Fibroblast of skin of right biceps (primary cell): ENCODE measurements at regions not wholly inside any gene's neighbourhood (a gene's known extent, or its start where the extent isn't known, plus 50 kb on each side); places are given as distances from the start of the nearest gene placed in this dataset.

Source experiments
- DNase-seq: peaks from one replicate; pipeline ENCODE4 v3.0.0-alpha.2; 2013

GRCh38 chr18:51654488-51655326 lies 457.2 kb upstream of the MEX3C start:
- no peak for DNase-seq

GRCh38 chr18:51655327-51655698 lies 457.8 kb upstream of the MEX3C start:
- no peak for DNase-seq

DNA sequence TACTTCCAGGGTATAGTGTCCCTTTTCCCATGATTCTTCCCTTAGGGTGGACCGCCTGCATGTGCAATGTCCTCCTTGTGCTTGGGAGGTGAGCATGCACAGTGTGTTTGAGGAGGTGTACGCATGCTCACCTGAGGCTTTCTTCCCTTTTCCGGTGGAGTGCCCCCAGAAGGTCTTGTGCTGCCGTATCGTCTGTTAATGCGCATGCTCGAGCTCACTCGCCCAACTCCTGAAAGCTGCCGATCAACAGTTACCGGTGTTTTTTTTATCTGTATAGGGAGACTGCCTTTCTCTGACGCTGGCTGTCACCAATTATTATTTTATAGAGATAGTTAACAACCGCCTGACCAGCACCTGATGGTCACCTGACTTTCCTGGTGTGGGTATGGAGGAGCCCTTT lies 458.8 kb upstream of the MEX3C start:
- DNase-seq, result no peak

- no peak for DNase-seq
Observed at GRCh38 chr18:51658436-51658835, 461.0 kb upstream of the MEX3C start.

- no peak for DNase-seq
Observed at GRCh38 chr18:51659781-51660180, 462.3 kb upstream of the MEX3C start.

DNA sequence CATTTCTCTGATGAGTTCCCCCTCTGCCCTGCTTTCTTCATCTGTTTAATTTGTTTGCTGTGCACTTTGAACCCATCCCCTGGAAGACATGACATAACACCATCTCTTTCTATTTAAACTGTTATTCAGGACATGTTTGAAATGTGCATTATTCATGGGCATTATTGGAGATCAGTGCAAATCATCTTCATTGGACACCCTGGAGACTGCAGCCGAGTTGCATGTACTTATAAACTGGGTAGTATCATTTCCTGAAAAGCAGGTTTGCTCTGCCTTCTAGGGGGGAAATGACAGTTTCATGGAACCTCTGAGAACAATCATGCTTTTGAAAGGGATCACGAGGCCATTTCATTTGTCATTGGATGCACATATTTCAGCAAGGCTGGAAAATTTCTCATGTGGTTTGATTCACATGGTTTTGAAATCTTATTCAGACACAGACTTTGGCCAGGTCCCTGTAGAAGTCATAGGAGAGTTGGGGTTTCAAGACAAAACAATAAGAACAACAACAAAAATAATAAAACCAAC lies 462.8 kb upstream of the MEX3C start:
- no peak for DNase-seq

DNA sequence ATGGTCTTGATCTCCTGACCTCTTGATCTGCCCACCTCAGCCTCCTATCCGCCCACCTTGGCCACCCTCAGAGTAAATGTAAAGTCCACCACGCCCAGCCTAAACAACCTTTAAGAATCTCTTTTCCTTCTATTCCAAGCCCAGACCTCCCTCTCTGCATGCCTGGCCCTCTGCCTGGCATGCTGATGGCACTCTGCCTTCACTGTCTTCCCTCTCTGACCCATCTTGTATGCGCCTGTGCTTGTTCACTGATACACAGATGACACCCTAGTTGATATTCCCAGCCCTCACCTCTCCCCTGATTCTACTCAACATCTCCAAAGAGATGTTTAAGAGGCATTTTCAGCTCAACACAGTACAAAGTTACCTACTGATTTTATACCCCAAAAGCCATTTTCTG lies 466.8 kb upstream of the MEX3C start:
- no peak for DNase-seq

- peak; percentile 52 for DNase-seq
Observed at GRCh38 chr18:51666763-51667191, 469.3 kb upstream of the MEX3C start.

DNA sequence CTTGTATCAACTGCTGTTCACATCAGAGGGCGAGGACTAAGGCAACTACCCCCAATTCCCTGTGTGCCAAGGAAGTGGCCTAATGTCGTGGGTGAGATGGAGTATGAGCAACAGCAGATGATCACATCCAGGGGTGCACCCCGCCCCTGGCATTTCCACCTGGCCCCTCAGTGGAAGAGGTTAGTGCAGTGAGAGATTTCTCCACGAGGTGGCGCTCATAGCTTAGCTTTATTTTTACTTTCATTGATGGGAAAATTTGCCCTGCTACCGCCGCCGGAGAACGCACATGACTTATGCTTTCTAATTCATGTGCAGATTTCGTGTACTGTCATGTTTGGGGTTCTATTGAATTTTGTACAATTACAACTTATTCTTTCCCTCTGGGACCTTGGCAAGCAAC lies 470.6 kb upstream of the MEX3C start:
- DNase-seq, result peak; percentile 49

DNA sequence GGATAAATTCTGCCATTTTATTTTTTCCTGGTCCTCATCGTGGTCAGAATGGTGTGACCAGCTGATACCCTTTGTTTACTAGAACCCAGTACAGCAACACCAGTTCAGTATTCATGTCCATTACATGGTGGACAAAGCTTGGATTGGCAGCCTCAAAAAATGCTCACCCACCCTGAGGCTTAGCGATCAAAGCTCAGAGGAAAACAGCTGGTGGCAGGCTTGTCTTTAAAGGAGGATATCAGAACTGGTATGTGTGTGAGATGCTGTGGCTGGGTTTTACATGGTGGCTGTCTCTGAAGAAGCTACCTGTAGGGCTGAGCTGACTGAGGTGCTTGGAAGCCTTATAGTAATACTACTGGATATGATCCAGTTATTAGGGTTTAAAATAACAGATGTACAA lies 471.1 kb upstream of the MEX3C start:
- DNase-seq, result no peak

GRCh38 chr18:51686590-51686989 lies 489.1 kb upstream of the MEX3C start:
- no peak for DNase-seq

- no peak for DNase-seq
Observed at GRCh38 chr18:51687845-51688585, 490.5 kb upstream of the MEX3C start.

- DNase-seq, result no peak
Observed at GRCh38 chr18:51692612-51693011, 495.1 kb upstream of the MEX3C start.

GRCh38 chr18:51711298-51711889 lies 513.9 kb upstream of the MEX3C start:
- no peak for DNase-seq

DNA sequence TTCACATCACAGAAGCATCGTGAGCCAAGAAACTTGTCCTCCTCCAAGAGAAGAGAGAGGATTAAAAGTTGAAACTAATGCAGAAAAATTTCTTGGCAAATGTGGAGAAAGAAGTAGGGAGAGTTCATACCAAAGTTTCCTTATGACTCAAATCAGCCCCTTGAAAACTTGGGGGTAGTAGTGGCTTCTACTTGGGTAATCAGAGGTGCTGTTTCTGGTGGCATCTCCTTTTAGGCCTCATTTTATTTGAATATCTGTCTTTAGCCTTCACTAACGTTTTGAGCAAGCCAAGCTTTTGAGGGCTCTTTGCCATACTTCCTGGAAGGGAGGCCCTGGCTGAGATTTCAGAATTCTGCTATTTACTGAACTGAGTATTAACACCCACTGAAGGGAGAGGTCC lies 515.3 kb upstream of the MEX3C start:
- no peak for DNase-seq

DNA sequence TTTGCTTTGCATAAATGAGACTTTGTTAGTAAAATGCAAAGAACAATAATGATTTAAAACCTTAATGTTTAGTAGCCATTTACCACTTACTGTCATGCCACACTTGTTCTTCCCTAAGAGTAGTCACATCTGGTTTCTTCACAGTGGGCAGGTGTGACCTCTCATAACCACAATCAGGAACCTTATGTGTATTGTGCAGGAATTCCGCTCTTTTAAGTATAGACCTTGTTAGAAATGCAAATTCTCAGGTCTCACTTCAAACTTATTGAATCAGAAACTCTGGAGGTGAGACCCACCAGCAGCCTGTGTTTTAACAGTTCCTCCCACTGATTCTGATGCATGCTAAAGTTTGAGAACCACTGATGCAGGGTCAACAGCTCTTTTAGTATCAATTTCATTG lies 518.8 kb upstream of the MEX3C start:
- no peak for DNase-seq

GRCh38 chr18:51721388-51721787 lies 523.9 kb upstream of the MEX3C start:
- DNase-seq, result no peak

DNA sequence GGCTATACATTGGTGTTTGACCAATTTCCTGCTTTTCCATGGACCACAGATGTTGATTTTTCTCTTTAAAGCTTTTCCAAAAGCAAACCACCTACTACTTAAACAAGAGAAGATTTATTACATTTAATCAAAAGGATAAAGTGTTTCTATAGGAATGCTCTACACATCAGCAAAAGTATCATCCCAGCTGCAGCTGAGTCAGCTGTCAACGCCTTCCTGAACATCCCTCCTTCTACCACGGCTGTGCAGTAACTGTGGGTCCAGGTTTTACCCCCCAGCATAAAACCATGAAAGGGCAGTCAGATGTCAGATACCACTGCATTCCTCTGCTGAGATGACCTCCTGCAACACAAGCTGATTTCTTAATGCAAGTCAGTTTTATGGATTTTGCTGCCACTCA lies 524.5 kb upstream of the MEX3C start:
- DNase-seq, result peak; percentile 29

DNA sequence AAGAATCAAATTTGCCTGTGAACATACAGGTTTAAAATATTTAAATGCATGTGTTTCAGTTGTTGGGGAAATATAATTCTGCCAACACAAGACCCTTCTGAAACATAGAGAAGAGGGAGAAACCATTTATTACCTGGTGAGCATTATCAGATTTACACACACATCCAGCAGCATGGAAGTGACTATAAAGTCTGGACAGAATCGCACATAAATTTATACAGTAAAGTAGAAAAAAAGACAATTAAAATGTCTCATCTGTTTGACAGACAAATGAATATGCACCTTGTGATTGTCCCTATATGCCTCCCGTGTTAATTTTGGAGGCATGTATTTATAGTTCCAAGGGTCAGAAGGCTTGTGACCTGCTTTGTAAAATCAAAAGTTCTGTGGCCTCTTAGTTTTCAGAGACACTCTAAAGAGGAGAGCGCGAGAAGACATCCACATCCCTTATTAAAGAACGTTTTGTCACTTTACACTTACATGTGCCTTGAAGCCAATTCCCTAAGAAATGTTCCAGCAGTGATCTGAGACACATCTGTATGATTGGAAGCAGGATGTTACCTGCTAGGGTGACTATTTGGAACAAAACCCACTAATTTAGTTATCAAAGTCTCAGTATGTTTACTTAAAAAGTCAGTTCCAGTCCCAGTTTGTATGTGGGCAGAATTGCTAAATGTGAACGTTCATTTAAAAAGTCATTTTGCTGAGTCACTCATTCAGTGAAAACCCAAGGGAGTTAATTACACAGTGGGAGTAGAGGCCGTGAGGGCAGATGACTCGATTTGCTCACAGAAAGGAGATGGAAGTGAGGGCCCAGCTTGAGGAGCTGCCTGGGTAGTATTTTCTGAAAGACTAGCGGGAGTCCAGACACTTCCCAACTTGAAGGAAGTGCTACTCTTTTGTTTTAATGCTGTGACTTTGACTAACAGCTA lies 527.6 kb upstream of the MEX3C start:
- peak; percentile 56 for DNase-seq

GRCh38 chr18:51726614-51727013 lies 529.1 kb upstream of the MEX3C start:
- no peak for DNase-seq

- no peak for DNase-seq
Observed at GRCh38 chr18:51727780-51728179, 530.3 kb upstream of the MEX3C start.

DNA sequence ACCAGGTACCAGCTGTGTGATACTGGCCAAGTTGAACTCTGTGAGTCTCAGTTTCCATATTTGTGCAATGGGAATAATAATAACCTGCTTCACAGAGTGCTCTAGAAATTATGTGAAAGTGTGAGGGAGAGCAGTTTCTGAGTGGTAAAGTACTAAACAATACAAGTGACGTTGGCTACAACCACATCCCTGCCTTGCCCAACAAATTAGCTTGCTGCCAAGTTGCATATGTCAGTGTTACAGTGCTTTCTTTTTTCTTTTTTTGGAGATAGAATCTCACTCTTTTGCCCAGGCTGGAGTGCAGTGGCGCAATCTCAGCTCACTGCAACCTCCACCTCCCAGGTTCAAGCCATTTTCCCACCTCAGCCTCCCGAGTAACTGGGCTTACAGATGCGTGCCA lies 533.6 kb upstream of the MEX3C start:
- DNase-seq, result no peak

GRCh38 chr18:51734576-51734975 lies 537.1 kb upstream of the MEX3C start:
- no peak for DNase-seq
